HG03159 (cell line): ENCODE measurements at regions not wholly inside any gene's neighbourhood (a gene's known extent, or its start where the extent isn't known, plus 50 kb on each side); places are given as distances from the start of the nearest gene placed in this dataset.

Source experiments
- ATAC-seq: cut with Tn5 transposase; IDR thresholded peaks from one replicate; pipeline ENCODE4 v1.9.1; 2021; ENCODE audit warnings: mild to moderate bottlenecking, moderate library complexity; ENCODE audit not compliant: unreplicated experiment

DNA sequence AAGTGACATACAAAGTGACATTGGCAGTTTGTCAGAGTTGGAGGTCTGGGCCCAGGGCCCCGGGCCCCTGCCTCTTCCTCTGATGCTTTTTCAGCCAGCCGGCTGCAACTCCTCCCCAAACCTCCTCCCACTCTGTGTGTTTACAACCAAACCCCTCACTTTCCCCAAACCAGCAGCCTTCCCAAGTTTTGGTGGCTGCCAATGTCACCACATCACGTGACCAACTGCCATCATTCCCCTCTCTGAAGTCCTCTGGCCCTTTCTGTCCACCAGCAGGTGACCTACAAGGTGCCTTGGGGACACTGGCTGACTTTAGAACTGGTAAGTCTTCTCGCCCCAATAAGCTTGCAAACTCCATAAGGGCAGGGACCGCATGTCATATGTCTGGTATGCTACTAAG, 357.7 kb downstream of the BCOR start:
- no peak for ATAC-seq

DNA sequence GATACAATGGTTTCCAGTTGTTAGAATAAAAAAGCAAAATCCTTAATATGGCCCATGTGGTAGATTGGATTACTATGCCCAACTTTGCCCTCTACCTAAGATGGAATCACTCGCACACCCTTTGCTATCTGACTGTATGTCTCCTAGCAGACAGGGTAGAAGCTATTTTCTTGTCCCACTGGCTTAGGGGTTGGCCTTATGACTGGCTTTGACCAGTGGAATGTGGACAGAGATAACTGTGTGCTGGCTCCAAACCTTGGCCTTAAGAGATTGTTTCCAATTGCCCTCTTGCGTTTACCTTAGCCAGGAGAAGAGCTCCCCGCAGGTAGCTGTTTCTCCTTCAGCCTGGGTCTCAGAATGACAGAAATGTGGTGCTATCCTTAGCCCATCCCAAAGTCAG, 355.9 kb downstream of the BCOR start:
- ATAC-seq, result no peak

DNA sequence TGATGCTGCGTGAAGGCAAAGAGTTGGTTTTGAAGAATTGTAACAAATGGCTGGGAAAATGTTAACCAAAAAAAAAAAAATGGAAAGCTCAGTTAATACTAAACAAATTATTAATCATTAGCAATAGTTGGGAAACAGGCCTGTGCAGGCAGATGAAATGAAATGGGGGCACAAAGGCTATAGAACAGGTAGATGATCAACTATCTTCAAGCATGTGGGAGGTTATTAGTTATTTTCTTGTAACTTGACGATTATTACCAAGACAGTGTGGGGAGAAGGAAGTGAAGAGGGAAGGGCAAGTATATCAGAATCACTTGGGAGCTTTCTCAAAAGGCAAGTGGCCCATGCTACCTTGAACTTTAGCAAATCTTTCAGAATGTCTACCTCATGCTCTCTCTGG, 351.9 kb downstream of the BCOR start:
- no peak for ATAC-seq

DNA sequence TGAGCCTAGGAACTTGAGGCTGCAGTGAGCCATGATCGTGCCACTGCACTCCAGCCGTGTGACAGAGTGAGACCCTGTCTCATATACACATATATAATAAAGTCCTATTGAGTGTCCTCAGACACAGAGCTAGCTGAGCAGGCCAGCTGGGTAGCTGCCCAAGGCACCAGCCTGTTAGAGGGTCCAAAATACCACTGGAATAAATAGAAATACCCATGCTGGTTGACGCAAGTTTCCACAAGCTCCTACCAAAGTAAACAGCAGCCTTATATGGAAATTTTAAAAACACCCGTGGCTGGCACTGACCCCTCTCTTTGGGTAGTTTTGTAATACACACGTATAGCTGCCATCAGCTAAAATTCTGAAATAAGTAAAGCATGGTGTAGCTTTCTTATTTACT, 348.6 kb downstream of the BCOR start:
- ATAC-seq, result no peak

DNA sequence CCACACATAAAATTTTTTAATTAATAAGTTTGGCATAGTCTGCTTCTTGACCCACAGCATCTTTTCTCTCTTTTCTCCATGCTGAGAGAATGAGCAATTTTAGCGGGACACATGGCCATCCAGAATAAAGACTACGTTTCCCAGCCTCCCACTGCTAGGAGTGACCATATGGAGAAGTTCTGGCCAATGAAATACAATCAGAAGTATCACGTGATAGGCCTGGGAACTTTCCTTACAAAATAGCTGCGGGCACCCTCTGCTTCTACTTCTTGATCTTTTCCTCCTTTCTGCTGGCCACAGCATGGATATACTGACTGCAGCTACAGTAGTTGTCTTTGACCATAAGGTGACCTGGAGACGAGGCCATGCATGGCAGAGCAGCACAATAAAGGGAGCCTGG, 348.0 kb downstream of the BCOR start:
- ATAC-seq, result no peak

DNA sequence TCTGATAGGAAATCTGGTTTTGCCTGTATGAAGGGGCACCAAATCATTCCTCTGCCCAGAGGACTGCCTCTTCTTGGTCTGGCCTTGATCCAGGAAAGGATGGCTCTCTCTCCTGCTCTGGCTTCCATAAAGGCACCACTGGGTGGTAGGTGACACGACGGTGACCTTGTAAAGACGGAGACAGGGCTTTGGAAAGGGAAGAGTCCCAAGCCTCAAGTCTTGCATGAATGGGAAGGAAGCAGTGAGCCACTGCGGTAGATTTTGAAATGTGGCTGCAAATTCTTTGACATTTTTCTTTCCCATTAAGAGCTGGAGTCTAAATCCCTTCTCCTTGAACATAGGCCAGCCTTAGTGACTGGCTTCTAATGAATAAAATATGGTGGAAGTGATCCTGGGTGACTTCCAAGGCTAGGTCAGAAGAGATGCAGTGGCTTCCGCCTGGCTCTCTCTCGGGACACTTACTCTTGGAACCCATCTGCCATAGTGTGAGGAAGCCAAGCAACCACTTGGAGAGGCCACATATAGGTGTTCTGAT, 347.4 kb downstream of the BCOR start:
- no peak for ATAC-seq

DNA sequence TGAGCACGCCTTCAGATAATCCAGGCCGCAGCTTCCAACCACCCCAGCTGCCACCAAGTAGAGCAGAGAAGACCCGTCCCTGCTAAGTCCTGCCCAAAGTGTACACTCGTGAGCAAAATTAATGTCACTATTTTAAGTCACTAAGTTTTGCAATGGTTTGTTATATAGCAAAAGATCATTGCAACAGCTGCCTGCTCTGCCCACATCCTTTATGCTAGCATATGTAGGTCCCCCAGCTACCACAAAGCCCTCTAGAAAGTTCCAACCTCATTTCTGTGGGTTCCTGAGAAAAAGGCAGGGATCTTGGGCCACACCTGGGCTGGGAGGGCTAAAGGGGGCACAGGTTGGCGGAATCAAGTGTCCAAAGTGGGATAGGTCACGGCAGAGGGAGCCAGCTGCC, 346.9 kb downstream of the BCOR start:
- no peak for ATAC-seq

DNA sequence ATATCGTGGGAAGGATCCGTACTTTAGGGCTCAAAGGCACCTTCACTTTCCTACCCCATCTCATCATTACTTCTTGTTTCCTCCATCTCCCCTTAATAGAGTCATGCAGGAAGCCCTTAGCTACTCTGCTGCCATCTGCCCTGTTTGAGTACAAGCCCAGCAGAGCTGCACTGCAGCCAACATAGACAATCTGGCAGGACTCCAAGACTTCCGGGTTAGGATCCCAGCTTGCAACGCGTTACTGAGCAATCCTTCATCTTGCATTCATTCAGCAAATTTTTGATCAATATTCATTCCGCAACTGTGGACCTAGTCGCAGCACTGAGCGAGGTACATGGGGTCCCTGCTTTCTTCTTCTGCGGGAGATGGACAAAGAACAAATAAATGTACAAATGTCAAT, 344.9 kb downstream of the BCOR start:
- ATAC-seq, result no peak

DNA sequence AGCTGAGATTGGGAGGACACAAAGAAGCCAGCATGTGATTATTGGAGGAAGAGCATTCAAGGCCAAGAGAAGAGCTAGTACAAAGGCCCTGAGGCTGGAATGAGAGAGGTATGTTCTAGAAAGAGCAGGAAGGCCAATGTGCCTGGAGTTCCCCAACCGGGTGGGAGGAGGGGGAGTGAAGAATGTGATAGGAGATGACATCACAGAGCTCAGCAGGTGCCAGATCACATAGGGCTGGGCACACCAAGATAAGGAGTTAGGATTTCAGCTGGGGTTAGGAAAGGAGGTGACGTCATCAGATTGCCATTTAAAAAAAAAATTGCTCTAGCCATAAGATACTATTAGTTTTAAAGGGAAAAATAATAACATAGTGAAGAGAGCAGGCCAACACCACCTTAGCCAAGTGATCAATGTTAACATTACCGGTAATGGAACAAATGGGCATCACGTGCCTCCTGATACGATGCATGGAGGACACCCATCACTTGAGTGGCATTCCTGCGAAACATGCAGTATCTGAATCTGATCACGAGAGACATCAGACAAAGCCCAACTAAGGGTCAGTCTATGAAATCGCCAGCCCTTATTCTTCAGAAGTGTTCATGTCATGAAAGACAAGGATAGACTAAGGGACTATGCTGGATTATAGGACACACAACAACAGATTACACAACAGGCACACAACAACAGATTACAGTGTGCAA, 344.3 kb downstream of the BCOR start:
- no peak for ATAC-seq

DNA sequence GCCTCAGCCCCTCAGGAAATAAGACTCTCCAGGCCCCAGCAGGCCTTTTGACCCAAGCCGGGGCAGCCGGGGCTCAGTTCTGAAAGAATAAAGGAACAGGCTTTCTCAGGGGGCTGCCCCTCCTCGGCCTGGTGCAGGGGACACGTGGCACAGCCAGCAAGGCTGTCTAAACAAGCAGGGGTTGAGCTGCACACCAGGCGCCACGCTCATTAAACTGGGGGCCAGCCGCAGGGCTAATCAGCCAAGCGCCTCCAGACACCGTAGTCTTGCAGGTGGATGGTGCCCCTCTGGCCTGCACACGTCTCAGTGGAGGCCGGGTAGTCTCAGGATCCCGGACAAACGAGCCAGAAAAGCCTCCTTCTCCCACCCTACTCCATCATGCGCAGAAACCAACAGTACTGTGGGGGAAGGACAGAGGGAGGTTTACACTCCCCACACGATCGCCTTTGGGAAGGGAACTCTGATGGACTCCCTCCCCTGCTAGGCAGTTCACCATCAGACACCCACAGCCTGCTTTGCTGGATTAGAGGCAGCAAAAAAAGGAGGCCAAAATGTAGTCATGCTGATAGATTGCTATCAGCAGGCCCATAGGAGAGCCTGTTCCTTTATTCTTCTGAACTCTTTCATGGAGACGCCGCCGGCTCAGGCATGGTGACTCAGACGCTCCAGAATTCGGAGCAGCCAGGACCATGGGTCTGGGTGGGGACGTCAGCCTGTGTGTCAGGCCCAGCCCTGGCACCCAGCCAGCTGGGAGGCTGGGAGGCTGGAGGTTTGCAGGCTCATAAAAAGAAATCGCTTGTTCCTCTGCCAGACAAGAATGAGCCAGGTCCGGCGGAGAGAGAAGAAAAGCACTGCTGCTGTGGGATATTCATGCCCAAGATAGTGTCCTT, 342.4 kb downstream of the BCOR start:
- ATAC-seq, result no peak

DNA sequence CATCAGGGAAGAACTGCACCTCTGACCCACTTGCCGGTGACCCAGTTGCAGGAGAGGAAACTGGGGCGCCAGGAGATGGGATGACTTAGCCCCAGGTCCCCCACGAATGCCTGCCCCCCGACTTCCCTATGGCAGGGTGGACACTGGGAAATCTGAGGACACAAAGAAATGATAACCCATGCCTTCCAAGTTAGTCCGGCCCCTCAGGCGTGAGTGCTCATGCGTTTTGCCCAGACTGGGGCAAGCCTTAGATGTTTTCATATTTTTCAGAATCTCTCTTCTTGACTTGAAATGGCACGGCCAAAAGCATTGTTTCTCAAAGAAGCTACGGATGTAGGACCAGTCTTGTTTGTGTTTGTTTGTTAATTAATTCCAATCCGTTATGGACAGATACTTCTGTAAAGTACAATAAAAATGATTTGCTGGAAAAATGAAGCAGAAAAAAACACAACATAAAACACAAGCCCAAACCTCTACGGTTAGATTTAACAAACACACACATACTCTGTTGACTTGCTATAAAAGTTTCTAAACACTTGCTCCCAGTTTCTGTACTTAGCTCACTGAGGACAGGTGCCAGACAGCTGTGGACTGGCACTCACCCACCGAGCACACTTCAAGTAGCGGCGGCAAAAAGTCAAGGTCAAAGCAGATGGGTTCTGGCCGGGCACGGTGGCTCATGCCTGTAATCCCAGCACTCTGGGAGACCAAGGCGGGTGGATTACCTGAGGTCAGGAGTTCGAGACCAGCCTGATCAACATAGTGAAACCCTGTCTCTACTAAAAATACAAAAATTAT, 341.5 kb downstream of the BCOR start:
- no peak for ATAC-seq

DNA sequence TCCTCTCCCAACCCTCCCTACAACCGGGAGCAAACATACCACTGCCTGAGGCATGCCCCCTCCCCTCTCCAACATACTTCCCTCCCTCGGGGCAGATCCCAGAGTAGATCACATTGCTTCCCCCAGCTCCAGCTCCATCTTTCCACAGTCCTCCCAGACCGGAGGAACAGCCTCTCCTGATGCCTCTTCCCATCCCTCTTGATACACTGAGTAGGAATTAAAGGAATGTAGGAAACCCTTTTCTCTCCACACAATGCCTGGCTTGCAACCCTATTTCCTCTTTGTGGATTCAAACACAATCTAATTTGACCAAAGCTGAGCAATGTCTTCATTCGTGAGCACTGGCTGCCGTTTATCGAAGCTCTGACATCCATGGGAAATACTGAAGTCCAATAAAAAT, 339.8 kb downstream of the BCOR start:
- no peak for ATAC-seq

DNA sequence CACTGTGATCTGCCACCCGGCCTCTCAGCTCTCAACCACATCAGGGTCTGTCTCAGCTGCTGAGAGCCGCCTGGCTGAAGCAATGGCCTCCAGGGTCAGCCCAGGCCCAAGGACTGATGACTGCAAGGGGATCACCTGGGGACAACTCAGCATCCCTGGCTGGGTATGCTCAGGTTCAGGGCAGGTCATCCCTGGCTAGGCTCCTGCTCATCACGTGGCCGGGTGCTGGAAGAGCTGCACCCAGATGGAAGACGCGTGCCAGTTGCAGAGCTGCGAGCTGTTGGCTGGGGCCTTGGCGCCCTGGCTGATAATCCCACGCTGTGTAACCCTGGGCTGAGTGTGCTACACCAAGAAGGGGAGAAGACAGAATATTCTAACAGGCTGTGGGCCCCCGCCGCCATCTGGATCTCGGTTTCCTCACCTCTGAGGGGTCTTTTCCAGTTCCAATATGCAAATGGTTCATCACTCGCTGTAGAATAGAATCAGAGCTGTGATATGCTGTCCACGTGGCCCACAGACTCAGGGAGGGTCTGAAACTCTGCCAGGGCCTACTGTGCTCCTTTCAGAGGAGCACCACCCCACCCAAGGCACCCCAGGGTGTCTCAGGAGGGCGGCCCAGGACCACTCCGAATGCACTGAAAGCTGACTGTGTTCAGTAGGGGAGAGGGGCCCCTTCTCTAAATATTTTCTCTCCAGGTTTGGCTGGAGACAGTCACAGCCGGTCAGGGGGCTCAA, 338.8 kb downstream of the BCOR start:
- ATAC-seq, result no peak

DNA sequence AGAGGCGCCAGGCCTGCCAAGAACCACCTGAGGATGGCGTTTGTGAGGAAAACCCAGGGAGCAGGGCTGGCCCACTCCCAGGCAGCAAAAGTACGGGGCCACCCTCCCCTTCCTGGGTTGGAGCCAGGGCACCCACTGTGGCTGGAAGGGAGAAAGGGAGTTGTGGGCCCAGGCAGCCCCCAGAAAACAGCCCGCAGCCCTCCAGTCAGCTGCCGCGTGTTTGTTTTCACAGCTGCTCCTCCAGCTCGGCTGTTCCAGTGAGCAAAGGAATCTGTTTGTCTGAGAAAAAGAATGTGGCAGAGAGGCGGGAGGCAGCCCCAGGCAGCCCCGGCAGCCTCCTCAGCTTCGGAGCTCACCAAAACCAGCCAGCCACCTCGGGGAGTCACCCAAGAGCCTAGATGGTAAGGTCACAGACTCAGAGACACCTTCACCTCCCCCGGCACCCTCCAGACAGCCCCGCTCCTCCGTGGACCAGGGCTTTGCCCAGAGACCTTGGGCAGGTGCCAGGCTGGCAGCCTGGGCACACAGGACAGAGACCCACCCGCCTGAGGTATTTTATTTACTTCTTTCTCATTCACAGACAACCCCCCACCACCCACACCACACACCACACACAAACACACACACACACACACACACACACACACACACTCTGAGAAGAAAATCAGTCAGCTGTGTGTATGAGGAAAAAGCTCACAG, 338.1 kb downstream of the BCOR start:
- ATAC-seq, result no peak

DNA sequence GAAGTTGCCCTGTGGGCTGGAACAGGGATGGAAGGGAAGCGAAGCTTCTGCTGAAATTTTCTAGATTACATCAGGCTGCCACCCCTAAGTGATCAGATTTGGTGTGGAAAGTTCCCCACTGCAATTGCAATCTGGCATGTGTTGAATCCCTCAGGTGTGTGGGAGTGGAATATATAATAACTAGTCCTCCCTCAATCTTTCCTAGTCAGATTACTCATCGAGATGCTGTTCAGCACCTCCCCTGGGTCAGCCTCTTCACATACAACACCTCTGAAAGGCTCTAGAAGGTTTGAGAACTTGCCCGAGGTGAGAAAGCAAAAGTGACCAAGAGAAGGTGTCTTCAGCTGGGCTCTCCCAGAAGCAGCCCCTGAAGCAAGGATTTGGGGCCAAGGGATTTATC, 336.8 kb downstream of the BCOR start:
- no peak for ATAC-seq

DNA sequence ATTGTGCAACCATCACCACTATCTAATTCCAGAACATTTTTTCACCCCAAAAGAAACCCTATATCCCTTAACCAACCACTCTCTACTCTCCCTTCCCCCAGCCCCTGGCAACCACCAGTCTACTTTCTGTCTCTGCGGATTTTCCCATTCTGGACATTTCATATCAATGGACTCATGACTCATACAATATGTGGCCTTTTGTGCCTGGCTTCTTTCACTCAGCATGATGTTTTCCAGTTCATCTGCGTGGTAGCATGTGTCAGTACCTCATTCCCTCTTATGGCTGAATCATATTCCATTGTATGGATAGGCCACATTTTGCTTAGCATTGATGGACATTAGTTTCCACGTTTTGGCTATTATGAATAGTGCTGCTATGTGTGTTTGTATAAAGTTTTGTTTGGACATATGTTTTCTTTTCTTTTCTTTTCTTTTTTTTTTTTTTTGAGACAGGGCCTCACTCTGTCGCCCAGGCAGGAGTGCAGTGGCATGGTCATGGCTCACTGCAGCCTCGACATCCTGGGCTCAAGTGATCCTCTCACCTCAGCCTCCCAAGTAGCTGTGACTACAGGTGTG, 335.4 kb downstream of the BCOR start:
- no peak for ATAC-seq

DNA sequence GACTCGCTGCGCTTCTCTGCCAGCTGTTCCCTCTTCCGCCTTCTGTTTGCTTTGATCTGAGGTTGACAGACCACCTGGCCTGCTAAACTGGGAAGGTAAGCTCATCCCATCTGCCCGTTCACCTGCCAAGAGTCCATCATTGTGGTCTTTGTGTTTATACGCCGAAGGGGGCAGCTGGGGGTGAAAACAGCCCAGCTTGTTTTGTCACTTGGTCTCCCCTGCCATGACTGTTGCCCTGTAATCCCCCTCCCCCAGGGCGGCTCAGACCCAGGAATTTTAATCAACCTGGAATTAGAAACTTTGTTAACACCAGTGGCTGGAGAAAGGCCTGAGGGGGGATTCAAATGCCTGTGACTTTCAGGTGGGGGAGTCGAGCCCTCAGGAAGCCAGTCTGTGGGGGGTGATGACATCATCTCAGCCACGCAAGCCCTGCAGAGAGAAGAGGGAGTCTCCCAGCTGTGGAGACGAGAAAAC, 333.3 kb downstream of the BCOR start:
- no peak for ATAC-seq

DNA sequence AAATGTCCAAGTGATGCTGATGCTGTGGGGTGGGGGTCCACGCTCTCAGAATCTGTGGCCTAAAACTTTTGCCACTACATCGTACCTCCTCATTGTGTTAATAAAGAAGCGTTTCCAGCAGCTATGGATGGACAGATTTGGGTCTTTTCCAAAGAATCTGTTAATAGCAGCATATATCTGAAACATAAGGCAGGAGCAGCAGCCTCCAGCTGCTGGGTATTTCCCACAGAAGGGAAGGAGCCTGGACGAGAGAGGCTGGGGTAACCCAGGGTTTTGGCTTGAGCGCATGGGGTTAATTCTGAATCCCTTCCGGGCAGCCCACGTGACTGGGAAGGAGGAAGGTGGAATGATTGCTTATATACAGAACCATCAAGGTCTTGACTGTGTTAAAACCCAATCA, 332.4 kb downstream of the BCOR start:
- ATAC-seq, result no peak

DNA sequence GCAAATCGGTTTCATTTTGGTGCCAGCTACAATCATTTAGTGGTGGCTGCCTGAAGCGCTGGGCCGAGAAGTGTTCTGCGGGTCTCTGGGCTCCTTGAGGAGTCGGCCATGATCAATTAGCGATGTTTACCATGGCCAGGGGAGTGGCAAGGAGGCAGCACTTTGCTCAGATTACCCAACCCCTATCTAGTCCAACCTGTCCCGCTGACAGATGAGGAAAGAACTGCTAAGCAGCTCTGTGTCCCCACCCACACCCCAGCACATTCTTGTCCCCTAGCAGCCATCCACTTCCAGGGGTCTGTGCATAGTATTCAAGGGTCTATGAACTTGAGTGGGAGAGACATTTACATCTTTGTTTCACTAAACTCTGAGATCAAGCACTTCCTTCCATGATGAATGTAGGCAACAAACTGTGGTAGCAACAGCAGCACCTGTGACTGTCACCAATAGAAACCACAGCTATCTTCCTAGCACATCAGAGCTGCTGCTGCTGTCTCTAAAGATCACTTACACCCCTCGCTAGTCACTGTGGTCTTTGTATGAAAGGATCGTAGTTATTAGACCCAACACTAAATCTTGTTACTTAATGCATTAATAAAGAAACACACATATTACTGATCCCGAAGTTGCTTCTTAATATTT, 331.6 kb downstream of the BCOR start:
- no peak for ATAC-seq
